ENCODE measurements at regions not wholly inside any gene's neighbourhood (a gene's known extent, or its start where the extent isn't known, plus 50 kb on each side); places are given as distances from the start of the nearest gene placed in this dataset.

DNA sequence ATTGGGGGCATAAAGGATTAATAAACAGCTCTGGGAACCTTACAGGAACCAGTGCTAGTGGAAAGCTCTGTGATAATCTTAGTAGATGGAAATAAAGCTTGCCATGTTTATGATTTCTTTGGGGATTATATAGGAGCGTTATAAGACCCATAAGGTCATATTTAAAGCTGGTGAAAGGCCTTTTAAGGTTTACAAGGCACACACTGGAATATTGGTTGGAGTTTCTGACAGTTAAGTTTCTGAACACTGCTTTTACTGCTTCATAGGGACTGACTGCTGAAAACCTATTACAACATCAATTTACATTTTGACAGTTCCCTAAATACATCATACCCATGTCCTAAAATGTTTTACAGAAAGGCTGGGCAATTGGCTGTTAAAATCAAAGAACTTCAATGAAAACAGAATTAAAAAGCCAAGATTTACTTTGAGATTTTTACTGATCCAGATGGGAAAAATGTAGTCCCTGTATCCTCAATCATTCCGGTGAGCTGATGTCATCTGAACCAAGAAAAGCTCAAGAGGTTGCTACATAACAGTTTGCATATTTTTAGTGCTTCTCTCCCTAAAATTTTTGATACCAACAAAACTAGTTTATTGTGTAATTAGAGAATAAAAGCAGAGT lies 153.7 kb upstream of the IGF1 start:
- no peaks in the 10 kb centered on the region for H3K27me3 ChIP-seq (ENCODE audit: control insufficient read depth, insufficient read depth, low read length)
- WGBS (ENCODE audit: insufficient coverage, low lambda C conversion rate) = 60% methylated on average over 1 of the region's 2 CpGs
- DNase-seq = no peak

DNA sequence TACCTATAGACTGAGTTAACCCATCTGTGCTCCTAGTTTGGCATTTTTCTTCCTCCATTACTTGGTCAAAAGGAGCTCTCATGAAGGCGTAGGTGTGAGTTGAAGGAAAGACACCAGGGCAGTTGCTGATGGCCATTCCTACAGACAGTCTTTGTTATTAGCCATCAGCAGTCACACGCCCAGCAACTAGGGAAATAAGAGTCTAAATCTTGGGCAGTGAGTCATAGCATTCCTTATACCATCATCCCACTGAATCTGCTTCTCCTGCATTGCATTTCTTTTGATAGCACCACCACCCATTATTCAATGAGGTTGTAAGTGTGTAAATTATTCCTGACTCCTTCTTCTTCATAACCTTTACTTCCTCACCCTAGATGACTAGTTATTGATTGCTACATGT lies 150.9 kb upstream of the IGF1 start:
- Histone ChIP-seq H3K9me3 (ENCODE audit: control insufficient read depth, low read depth, low read length) (peaks cover 3% of the 10 kb centered on the region), H3K27ac (ENCODE audit: low read length) (no peak overlapping the region), H3K27me3 (ENCODE audit: control insufficient read depth, insufficient read depth, low read length) (no peaks in the 10 kb centered on the region), H3K36me3 (ENCODE audit: control insufficient read depth, insufficient read depth, low read length) (no peaks in the 10 kb centered on the region), H3K4me1 (ENCODE audit: control insufficient read depth, insufficient read depth, low read length) (no peaks in the 10 kb centered on the region), H3K4me3 (ENCODE audit: low read length) (no peak overlapping the region)
- no peak for DNase-seq
- WGBS (ENCODE audit: insufficient coverage, low lambda C conversion rate) = no CpG with 5 or more reads among the region's 2 CpGs

More for the DNA sequence above, 153.7 kb upstream of the IGF1 start:
- Histone ChIP-seq H3K27ac (ENCODE audit: low read length) (no peak overlapping the region), H3K36me3 (ENCODE audit: control insufficient read depth, insufficient read depth, low read length) (no peaks in the 10 kb centered on the region), H3K9me3 (ENCODE audit: control insufficient read depth, low read depth, low read length) (no peaks in the 10 kb centered on the region), H3K4me1 (ENCODE audit: control insufficient read depth, insufficient read depth, low read length) (no peaks in the 10 kb centered on the region), H3K4me3 (ENCODE audit: low read length) (no peak overlapping the region)

DNA sequence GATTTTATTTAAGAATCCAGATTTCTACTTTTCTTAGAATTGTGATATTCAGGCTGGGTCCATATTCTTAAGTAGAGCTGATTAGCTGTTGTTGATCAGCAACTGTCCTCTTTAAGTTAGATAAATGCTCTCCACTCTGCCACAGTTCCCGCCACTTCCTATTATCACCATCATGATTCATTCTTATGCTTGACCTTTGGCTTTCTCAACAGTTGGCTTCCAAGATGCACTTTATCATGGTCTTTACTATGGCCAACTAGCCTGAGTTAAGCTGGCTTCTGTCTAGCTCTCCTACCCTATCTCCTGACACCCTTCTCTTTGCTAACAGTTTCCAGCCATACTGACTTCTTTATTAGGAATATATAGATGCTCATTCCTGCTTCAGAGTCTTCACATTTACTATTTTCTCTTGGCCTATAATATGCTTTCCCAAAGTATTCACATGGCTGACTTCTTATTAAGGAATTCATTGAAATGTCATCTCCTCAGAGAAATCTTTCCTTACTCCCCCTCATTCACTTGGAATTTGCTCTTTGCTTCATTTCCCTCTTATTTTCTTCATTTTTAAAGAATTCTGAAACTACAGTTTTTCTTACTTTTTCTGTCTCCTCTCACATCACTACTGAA lies 149.0 kb upstream of the IGF1 start:
- DNase-seq = no peak
- WGBS (ENCODE audit: insufficient coverage, low lambda C conversion rate) = 83% methylated on average over 1 of the region's 1 CpG
- H3K36me3 ChIP-seq (ENCODE audit: control insufficient read depth, insufficient read depth, low read length) = no peaks in the 10 kb centered on the region
- H3K27ac ChIP-seq (ENCODE audit: low read length) = no peak overlapping the region
- H3K4me3 ChIP-seq (ENCODE audit: low read length) = no peak overlapping the region
- H3K27me3 ChIP-seq (ENCODE audit: control insufficient read depth, insufficient read depth, low read length) = no peaks in the 10 kb centered on the region
- H3K4me1 ChIP-seq (ENCODE audit: control insufficient read depth, insufficient read depth, low read length) = no peaks in the 10 kb centered on the region
- peaks cover 3% of the 10 kb centered on the region for H3K9me3 ChIP-seq (ENCODE audit: control insufficient read depth, low read depth, low read length)

DNA sequence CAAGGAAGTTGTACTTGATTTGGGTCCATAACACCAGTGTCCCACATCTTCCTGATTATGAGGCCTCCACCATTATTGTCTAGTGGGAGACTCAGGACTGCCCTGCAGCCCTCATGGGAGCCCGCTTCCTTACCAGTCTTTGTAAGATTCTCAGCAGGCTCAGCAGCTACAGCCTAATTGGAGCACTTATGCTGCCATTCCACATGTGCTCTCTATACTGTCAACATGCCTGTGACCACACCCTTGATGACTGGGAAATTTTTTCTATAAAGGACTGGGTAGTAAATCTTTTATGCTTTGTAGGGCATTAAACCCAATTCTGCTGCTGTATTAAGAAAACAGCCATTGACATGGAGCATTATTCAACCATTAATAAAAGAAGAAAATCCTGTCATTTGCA lies 145.5 kb upstream of the IGF1 start:
- Histone ChIP-seq H3K27me3 (ENCODE audit: control insufficient read depth, insufficient read depth, low read length) (no peaks in the 10 kb centered on the region), H3K9me3 (ENCODE audit: control insufficient read depth, low read depth, low read length) (peaks cover 3% of the 10 kb centered on the region), H3K27ac (ENCODE audit: low read length) (no peak overlapping the region), H3K4me3 (ENCODE audit: low read length) (no peak overlapping the region), H3K4me1 (ENCODE audit: control insufficient read depth, insufficient read depth, low read length) (no peaks in the 10 kb centered on the region), H3K36me3 (ENCODE audit: control insufficient read depth, insufficient read depth, low read length) (no peaks in the 10 kb centered on the region)
- DNase-seq = no peak
- no CpG with 5 or more reads among the region's 1 CpG for WGBS (ENCODE audit: insufficient coverage, low lambda C conversion rate)

DNA sequence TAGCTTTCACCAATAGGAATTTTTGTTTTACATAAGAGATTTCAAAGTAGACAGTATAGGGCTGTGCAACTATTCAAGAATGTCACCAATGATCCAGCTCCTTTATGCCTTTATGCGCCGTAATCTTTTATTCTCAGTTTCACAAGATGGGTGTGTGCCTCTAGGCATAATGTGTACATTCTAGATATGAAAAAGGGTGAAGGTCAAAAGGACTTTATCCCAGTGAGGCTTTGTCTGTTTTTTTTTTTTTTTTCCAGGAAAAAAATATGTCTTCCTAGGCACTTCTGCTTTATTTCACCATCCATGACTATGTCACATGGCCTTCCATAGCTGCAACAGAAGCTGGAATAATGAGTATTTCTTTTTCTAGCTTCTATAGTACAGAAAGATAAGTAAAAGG lies 142.3 kb upstream of the IGF1 start:
- no peaks in the 10 kb centered on the region for H3K36me3 ChIP-seq (ENCODE audit: control insufficient read depth, insufficient read depth, low read length)
- H3K9me3 ChIP-seq (ENCODE audit: control insufficient read depth, low read depth, low read length) = no peaks in the 10 kb centered on the region
- no CpG with 5 or more reads among the region's 2 CpGs for WGBS (ENCODE audit: insufficient coverage, low lambda C conversion rate)
- no peak overlapping the region for H3K27ac ChIP-seq (ENCODE audit: low read length)
- H3K27me3 ChIP-seq (ENCODE audit: control insufficient read depth, insufficient read depth, low read length) = no peaks in the 10 kb centered on the region
- H3K4me3 ChIP-seq (ENCODE audit: low read length) = no peak overlapping the region
- no peaks in the 10 kb centered on the region for H3K4me1 ChIP-seq (ENCODE audit: control insufficient read depth, insufficient read depth, low read length)
- DNase-seq = no peak

DNA sequence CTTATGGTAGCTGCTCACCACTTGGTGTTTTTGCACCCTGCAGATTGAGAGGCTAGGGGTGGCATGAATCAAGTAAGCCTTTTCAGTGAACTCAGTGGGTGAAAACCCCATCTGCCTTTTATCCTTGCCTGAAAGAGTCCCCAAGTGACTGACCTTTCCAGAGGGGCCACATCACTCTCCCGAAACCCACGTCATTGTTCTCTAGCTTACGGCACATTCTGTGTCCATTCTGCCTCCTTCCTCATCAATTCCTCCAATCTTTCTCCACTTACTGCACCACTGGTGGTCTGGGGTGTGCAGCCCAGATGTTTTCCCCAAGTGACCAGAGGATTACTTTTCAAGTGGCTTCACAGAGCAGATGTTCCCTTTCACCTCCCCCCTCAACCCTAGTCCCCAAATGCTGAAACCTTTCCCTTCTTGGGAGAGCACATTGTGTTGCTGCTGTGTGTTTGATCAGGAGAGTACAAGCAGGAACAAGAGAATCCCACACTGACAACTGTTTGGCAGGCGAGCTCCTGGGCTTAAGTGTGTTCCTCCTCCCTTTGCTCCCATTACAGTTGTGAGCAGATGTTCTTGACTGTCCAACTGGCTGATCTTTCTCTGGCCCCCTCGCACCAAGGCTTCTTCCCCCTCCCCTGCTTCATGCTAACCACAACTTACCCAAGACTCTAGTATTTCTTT lies 138.0 kb upstream of the IGF1 start:
- Histone ChIP-seq H3K36me3 (ENCODE audit: control insufficient read depth, insufficient read depth, low read length) (no peaks in the 10 kb centered on the region), H3K9me3 (ENCODE audit: control insufficient read depth, low read depth, low read length) (no peaks in the 10 kb centered on the region), H3K4me3 (ENCODE audit: low read length) (no peak overlapping the region), H3K27ac (ENCODE audit: low read length) (no peak overlapping the region), H3K4me1 (ENCODE audit: control insufficient read depth, insufficient read depth, low read length) (no peaks in the 10 kb centered on the region), H3K27me3 (ENCODE audit: control insufficient read depth, insufficient read depth, low read length) (no peaks in the 10 kb centered on the region)
- WGBS (ENCODE audit: insufficient coverage, low lambda C conversion rate) = 70% methylated on average over 3 of the region's 5 CpGs
- no peak for DNase-seq

DNA sequence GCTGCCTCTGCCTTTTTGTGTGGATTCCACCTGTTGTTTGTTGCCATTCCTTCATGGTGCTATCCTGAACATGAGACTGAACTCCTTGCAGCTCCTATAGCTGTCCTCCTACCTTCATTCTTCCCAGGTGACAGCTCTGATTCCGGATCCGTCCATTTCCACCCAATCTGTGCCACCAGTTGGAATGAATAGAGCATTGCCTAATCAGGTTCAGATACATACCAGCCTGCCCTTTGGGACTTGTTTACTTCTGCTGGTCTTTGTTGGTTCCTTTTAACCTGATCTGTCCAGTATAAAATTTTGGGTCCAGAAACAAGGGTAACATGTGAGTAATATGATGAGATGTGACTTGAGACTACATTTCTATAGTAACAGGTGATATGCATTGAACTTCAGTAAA lies 136.3 kb upstream of the IGF1 start:
- Histone ChIP-seq H3K4me1 (ENCODE audit: control insufficient read depth, insufficient read depth, low read length) (no peaks in the 10 kb centered on the region), H3K36me3 (ENCODE audit: control insufficient read depth, insufficient read depth, low read length) (no peaks in the 10 kb centered on the region), H3K9me3 (ENCODE audit: control insufficient read depth, low read depth, low read length) (no peaks in the 10 kb centered on the region), H3K27me3 (ENCODE audit: control insufficient read depth, insufficient read depth, low read length) (no peaks in the 10 kb centered on the region), H3K27ac (ENCODE audit: low read length) (no peak overlapping the region), H3K4me3 (ENCODE audit: low read length) (no peak overlapping the region)
- no peak for DNase-seq
- WGBS (ENCODE audit: insufficient coverage, low lambda C conversion rate) = no CpG with 5 or more reads among the region's 2 CpGs

DNA sequence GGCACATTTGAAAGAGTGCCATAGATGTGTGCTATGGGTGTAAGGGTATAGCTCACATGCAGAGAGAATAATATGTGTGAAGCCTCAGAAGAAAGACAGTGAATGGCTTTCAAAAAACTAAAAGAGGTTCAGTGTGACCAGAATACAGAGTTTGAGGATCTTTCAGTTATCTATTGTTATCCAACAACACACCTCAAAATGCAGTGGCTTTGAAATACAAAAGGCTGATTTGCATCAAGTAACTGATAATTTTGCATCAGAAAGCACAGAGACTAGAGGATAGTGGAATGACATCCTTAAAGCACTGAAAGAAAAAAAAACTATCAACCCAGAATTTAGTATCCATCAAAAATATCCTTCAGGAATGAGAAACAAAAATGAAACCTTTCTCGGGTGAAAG lies 131.6 kb upstream of the IGF1 start:
- no peak for DNase-seq
- no peak overlapping the region for H3K27ac ChIP-seq (ENCODE audit: low read length)
- H3K9me3 ChIP-seq (ENCODE audit: control insufficient read depth, low read depth, low read length) = no peaks in the 10 kb centered on the region
- H3K27me3 ChIP-seq (ENCODE audit: control insufficient read depth, insufficient read depth, low read length) = no peaks in the 10 kb centered on the region
- 88% methylated on average over 1 of the region's 1 CpG for WGBS (ENCODE audit: insufficient coverage, low lambda C conversion rate)
- H3K4me1 ChIP-seq (ENCODE audit: control insufficient read depth, insufficient read depth, low read length) = no peaks in the 10 kb centered on the region
- no peak overlapping the region for H3K4me3 ChIP-seq (ENCODE audit: low read length)
- H3K36me3 ChIP-seq (ENCODE audit: control insufficient read depth, insufficient read depth, low read length) = no peaks in the 10 kb centered on the region

DNA sequence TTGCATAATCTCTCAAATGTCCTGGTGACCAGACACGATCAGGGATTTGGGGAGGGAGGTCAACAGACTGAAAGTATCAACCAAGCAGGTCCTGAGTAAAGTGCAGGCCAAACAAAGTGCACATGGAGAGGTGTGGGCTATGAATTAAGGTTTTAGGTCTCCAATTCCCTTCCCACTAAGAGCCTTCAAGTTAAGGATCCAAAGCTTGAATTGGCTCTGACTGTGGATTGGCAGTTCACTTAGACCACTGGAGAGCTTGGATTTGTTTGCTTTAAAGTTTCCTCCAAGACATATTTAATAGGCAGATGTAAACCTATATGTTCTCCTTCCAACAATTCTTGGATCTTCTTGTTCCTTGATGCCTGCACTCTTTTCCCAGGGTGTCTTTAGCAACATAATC lies 129.6 kb upstream of the IGF1 start:
- Histone ChIP-seq H3K4me3 (ENCODE audit: low read length) (no peak overlapping the region), H3K9me3 (ENCODE audit: control insufficient read depth, low read depth, low read length) (no peaks in the 10 kb centered on the region), H3K27ac (ENCODE audit: low read length) (no peak overlapping the region), H3K36me3 (ENCODE audit: control insufficient read depth, insufficient read depth, low read length) (no peaks in the 10 kb centered on the region), H3K27me3 (ENCODE audit: control insufficient read depth, insufficient read depth, low read length) (no peaks in the 10 kb centered on the region), H3K4me1 (ENCODE audit: control insufficient read depth, insufficient read depth, low read length) (no peaks in the 10 kb centered on the region)
- DNase-seq = no peak
- whole genome bisulfite sequencing (ENCODE audit: insufficient coverage, low lambda C conversion rate) = no CpG with 5 or more reads among the region's 1 CpG

DNA sequence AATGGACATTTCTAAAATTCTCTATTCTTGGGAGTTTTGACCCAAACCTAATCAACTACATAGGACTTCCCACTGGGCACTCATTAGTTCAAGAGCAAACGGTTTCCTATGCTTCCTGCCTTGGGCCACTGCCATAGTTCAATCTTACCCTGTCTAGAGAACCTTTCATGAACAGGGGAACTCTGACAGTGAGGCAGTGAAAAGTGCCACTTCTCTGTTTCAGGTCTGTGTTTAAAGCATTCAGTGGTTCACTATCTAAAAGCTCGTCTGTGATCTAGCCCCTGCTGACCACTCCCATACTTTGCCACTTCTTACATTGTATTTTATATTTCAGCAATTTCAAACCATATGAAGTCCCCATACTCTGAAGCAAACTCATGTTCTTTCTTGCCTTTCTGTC lies 122.7 kb upstream of the IGF1 start:
- no peaks in the 10 kb centered on the region for H3K36me3 ChIP-seq (ENCODE audit: control insufficient read depth, insufficient read depth, low read length)
- no peak overlapping the region for H3K4me3 ChIP-seq (ENCODE audit: low read length)
- no peak for DNase-seq
- no peaks in the 10 kb centered on the region for H3K9me3 ChIP-seq (ENCODE audit: control insufficient read depth, low read depth, low read length)
- H3K27me3 ChIP-seq (ENCODE audit: control insufficient read depth, insufficient read depth, low read length) = no peaks in the 10 kb centered on the region
- 67% methylated on average over 1 of the region's 2 CpGs for WGBS (ENCODE audit: insufficient coverage, low lambda C conversion rate)
- no peak overlapping the region for H3K27ac ChIP-seq (ENCODE audit: low read length)
- no peaks in the 10 kb centered on the region for H3K4me1 ChIP-seq (ENCODE audit: control insufficient read depth, insufficient read depth, low read length)

DNA sequence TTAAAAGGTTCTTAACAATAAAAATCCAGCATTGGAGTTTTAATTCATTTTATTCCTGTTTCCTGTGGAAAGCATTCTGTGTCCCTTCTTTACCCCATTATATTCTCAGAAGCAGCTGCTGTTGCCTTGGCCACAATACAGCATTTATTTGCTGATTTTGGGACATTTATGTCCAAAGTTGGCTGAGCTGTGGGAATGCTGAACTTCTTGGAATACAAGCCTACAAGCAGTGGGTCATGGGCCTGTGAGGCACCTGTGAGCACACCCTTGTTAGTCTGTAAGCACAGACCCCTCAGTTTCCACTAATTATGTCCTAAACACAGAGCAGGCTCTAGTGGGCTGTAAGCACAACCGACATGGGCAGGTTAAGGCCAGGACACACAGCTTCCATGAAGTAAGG lies 122.2 kb upstream of the IGF1 start:
- WGBS (ENCODE audit: insufficient coverage, low lambda C conversion rate) = no CpG with 5 or more reads among the region's 1 CpG
- H3K9me3 ChIP-seq (ENCODE audit: control insufficient read depth, low read depth, low read length) = no peaks in the 10 kb centered on the region
- no peaks in the 10 kb centered on the region for H3K27me3 ChIP-seq (ENCODE audit: control insufficient read depth, insufficient read depth, low read length)
- H3K4me1 ChIP-seq (ENCODE audit: control insufficient read depth, insufficient read depth, low read length) = no peaks in the 10 kb centered on the region
- H3K27ac ChIP-seq (ENCODE audit: low read length) = no peak overlapping the region
- H3K4me3 ChIP-seq (ENCODE audit: low read length) = no peak overlapping the region
- no peak for DNase-seq
- no peaks in the 10 kb centered on the region for H3K36me3 ChIP-seq (ENCODE audit: control insufficient read depth, insufficient read depth, low read length)

Measured in large intestine (tissue), 3 donors.